GM19351 (cell line): ENCODE measurements at regions not wholly inside any gene's neighbourhood (a gene's known extent, or its start where the extent isn't known, plus 50 kb on each side); places are given as distances from the start of the nearest gene placed in this dataset.
"Not testable (repeated sequence)": the region's sequence is repeated elsewhere in the genome, so short reads cannot be mapped to it uniquely, and the experiment has no call there.

Experiments used
- ATAC-seq: cut with Tn5 transposase; IDR thresholded peaks from one replicate; pipeline ENCODE4 v1.9.1; 2021; ENCODE audit warnings: mild to moderate bottlenecking, moderate library complexity; ENCODE audit not compliant: unreplicated experiment

- ATAC-seq = no peak
These were observed 1352.2 kb upstream of the PRR20A start for GRCh38 chr13:55788548-55788947.

GRCh38 chr13:55792544-55793193, 1348.0 kb upstream of the PRR20A start:
- no peak for ATAC-seq

GRCh38 chr13:55815458-55816033, 1325.2 kb upstream of the PRR20A start:
- no peak for ATAC-seq

- no peak for ATAC-seq
These were observed 1323.6 kb upstream of the PRR20A start for GRCh38 chr13:55816976-55817601.

- no peak for ATAC-seq
These were observed 1319.9 kb upstream of the PRR20A start for GRCh38 chr13:55820817-55821216.

- ATAC-seq = no peak
These were observed 1271.1 kb upstream of the PRR20A start for GRCh38 chr13:55869648-55870047.

- ATAC-seq = no peak
These were observed 1253.2 kb upstream of the PRR20A start for GRCh38 chr13:55887561-55887960.

- ATAC-seq = no peak
These were observed 1247.2 kb upstream of the PRR20A start for GRCh38 chr13:55893540-55893939.

GRCh38 chr13:55937180-55937579, 1203.5 kb upstream of the PRR20A start:
- ATAC-seq = no peak

- no peak for ATAC-seq
These were observed 1192.5 kb upstream of the PRR20A start for GRCh38 chr13:55948175-55948574.

- no peak for ATAC-seq
These were observed 1176.8 kb upstream of the PRR20A start for GRCh38 chr13:55963934-55964333.

GRCh38 chr13:55967055-55967454, 1173.7 kb upstream of the PRR20A start:
- no peak for ATAC-seq

- no peak for ATAC-seq
These were observed 1163.3 kb upstream of the PRR20A start for GRCh38 chr13:55977436-55977835.

- ATAC-seq = no peak
These were observed 1159.3 kb upstream of the PRR20A start for GRCh38 chr13:55981381-55981780.

GRCh38 chr13:55984026-55984425, 1156.7 kb upstream of the PRR20A start:
- ATAC-seq = not testable (repeated sequence)

- ATAC-seq = no peak
These were observed 1150.1 kb upstream of the PRR20A start for GRCh38 chr13:55990631-55991030.

GRCh38 chr13:55991666-55992065, 1149.1 kb upstream of the PRR20A start:
- no peak for ATAC-seq

GRCh38 chr13:55992145-55992544, 1148.6 kb upstream of the PRR20A start:
- no peak for ATAC-seq

GRCh38 chr13:55999709-56000108, 1141.0 kb upstream of the PRR20A start:
- ATAC-seq = no peak

GRCh38 chr13:56009418-56009817, 1131.3 kb upstream of the PRR20A start:
- no peak for ATAC-seq

GRCh38 chr13:56012644-56013043, 1128.1 kb upstream of the PRR20A start:
- ATAC-seq = no peak

- ATAC-seq = no peak
These were observed 1124.8 kb upstream of the PRR20A start for GRCh38 chr13:56015919-56016318.
